HUES64 (cell line): ENCODE measurements at regions not wholly inside any gene's neighbourhood (a gene's known extent, or its start where the extent isn't known, plus 50 kb on each side); places are given as distances from the start of the nearest gene placed in this dataset.

Source experiments
- H3K27ac ChIP-seq: 2 replicates; pipeline ENCODE4 v1.7.0; 2013; ENCODE audit warnings: low read depth, low read length, inconsistent platforms
- H3K27me3 ChIP-seq: 2 replicates; pipeline ENCODE4 v1.6.1; 2013; ENCODE audit warnings: mild to moderate bottlenecking, low read length; ENCODE audit not compliant: insufficient read depth
- H3K36me3 ChIP-seq: 2 replicates; pipeline ENCODE4 v1.6.1; 2013; ENCODE audit warnings: mild to moderate bottlenecking, low read length; ENCODE audit not compliant: insufficient read depth
- H3K4me1 ChIP-seq: 2 replicates; pipeline ENCODE4 v1.6.1; 2013; ENCODE audit warnings: mild to moderate bottlenecking, low read length, moderate library complexity; ENCODE audit not compliant: insufficient read depth
- H3K4me3 ChIP-seq: 2 replicates; pipeline ENCODE4 v1.5.1; 2013; ENCODE audit warnings: mild to moderate bottlenecking, low read length, moderate library complexity
- H3K9ac ChIP-seq: 2 replicates; pipeline ENCODE4 v1.6.1; 2013; ENCODE audit warnings: mild to moderate bottlenecking, low read depth, low read length
- H3K9me3 ChIP-seq: 2 replicates; pipeline ENCODE4 v1.6.1; 2013; ENCODE audit warnings: low read depth, low read length; ENCODE audit not compliant: insufficient read depth
- WGBS: fragments of 150-250, 120-280 bp; methylation state at CpG from one replicate; pipeline ENCODE4 v1.1.7; 2013; ENCODE audit warnings: missing lambda C conversion rate; 5-methylcytosine and 5-hydroxymethylcytosine counted together

- Histone ChIP-seq H3K27ac (no peak overlapping the region), H3K27me3 (no peaks in the 10 kb centered on the region), H3K9ac (no peak overlapping the region), H3K4me1 (no peaks in the 10 kb centered on the region), H3K4me3 (no peak overlapping the region), H3K9me3 (no peaks in the 10 kb centered on the region), H3K36me3 (no peaks in the 10 kb centered on the region)
- 95% methylated on average over 7 of the region's 7 CpGs for WGBS
Measured at GRCh38 chr2:161032635-161033034, 127.6 kb upstream of the TANK start.

GRCh38 chr2:161033059-161033660, 127.1 kb upstream of the TANK start:
- no peaks in the 10 kb centered on the region for H3K4me1 ChIP-seq
- WGBS = 88% methylated on average over 2 of the region's 2 CpGs
- no peak overlapping the region for H3K27ac ChIP-seq
- no peak overlapping the region for H3K9ac ChIP-seq
- no peak overlapping the region for H3K4me3 ChIP-seq
- no peaks in the 10 kb centered on the region for H3K36me3 ChIP-seq
- no peaks in the 10 kb centered on the region for H3K9me3 ChIP-seq
- H3K27me3 ChIP-seq = no peaks in the 10 kb centered on the region

- Histone ChIP-seq H3K9me3 (no peaks in the 10 kb centered on the region), H3K27ac (no peak overlapping the region), H3K27me3 (no peaks in the 10 kb centered on the region), H3K9ac (no peak overlapping the region), H3K4me3 (no peak overlapping the region), H3K36me3 (no peaks in the 10 kb centered on the region), H3K4me1 (no peaks in the 10 kb centered on the region)
- WGBS = 85% methylated on average over 1 of the region's 1 CpG
Measured at GRCh38 chr2:161036926-161037325, 123.3 kb upstream of the TANK start.

GRCh38 chr2:161039071-161039470, 121.2 kb upstream of the TANK start:
- Histone ChIP-seq H3K9me3 (no peaks in the 10 kb centered on the region), H3K27ac (no peak overlapping the region), H3K4me3 (no peak overlapping the region), H3K9ac (no peak overlapping the region), H3K36me3 (no peaks in the 10 kb centered on the region), H3K4me1 (no peaks in the 10 kb centered on the region), H3K27me3 (no peaks in the 10 kb centered on the region)
- 91% methylated on average over 5 of the region's 5 CpGs for WGBS

- H3K9me3 ChIP-seq = no peaks in the 10 kb centered on the region
- H3K9ac ChIP-seq = no peak overlapping the region
- H3K4me1 ChIP-seq = no peaks in the 10 kb centered on the region
- 82% methylated on average over 2 of the region's 2 CpGs for WGBS
- H3K27ac ChIP-seq = no peak overlapping the region
- no peaks in the 10 kb centered on the region for H3K36me3 ChIP-seq
- no peaks in the 10 kb centered on the region for H3K27me3 ChIP-seq
- H3K4me3 ChIP-seq = no peak overlapping the region
Measured at GRCh38 chr2:161041356-161041755, 118.9 kb upstream of the TANK start.

GRCh38 chr2:161042990-161043625, 117.1 kb upstream of the TANK start:
- Histone ChIP-seq H3K36me3 (no peaks in the 10 kb centered on the region), H3K9me3 (no peaks in the 10 kb centered on the region), H3K4me3 (no peak overlapping the region), H3K4me1 (peaks cover 6% of the 10 kb centered on the region; the same call in 1 of the 2 replicates), H3K9ac (no peak overlapping the region), H3K27ac (no peak overlapping the region), H3K27me3 (no peaks in the 10 kb centered on the region)
- 94% methylated on average over 1 of the region's 2 CpGs for WGBS

GRCh38 chr2:161044095-161044865, 115.9 kb upstream of the TANK start:
- Histone ChIP-seq H3K9me3 (no peaks in the 10 kb centered on the region), H3K36me3 (no peaks in the 10 kb centered on the region), H3K9ac (no peak overlapping the region), H3K4me1 (peaks cover 18% of the 10 kb centered on the region; the same call in 1 of the 2 replicates), H3K4me3 (no peak overlapping the region), H3K27ac (no peak overlapping the region), H3K27me3 (no peaks in the 10 kb centered on the region)
- WGBS = 88% methylated on average over 4 of the region's 6 CpGs

GRCh38 chr2:161044921-161045320, 115.3 kb upstream of the TANK start:
- H3K4me1 ChIP-seq = peaks cover 23% of the 10 kb centered on the region; the same call in 1 of the 2 replicates
- no CpG with 5 or more reads among the region's 1 CpG for WGBS

GRCh38 chr2:161045726-161046125, 114.5 kb upstream of the TANK start:
- 100% methylated on average over 1 of the region's 1 CpG for WGBS
- Histone ChIP-seq H3K4me3 (no peak overlapping the region), H3K36me3 (no peaks in the 10 kb centered on the region), H3K9me3 (no peaks in the 10 kb centered on the region), H3K27me3 (no peaks in the 10 kb centered on the region), H3K27ac (no peak overlapping the region), H3K9ac (no peak overlapping the region), H3K4me1 (peaks cover 23% of the 10 kb centered on the region; the same call in 1 of the 2 replicates)

More at GRCh38 chr2:161044921-161045320, 115.3 kb upstream of the TANK start:
- Histone ChIP-seq H3K9me3 (no peaks in the 10 kb centered on the region), H3K4me3 (no peak overlapping the region), H3K9ac (no peak overlapping the region), H3K27me3 (no peaks in the 10 kb centered on the region), H3K27ac (no peak overlapping the region), H3K36me3 (no peaks in the 10 kb centered on the region)

- Histone ChIP-seq H3K36me3 (no peaks in the 10 kb centered on the region), H3K9ac (no peak overlapping the region), H3K27me3 (no peaks in the 10 kb centered on the region), H3K4me3 (no peak overlapping the region), H3K4me1 (peaks cover 23% of the 10 kb centered on the region; the same call in 1 of the 2 replicates), H3K9me3 (no peaks in the 10 kb centered on the region), H3K27ac (no peak overlapping the region)
- WGBS = 94% methylated on average over 2 of the region's 2 CpGs
Measured at GRCh38 chr2:161046876-161047275, 113.4 kb upstream of the TANK start.

- no peak overlapping the region for H3K4me3 ChIP-seq
- no peaks in the 10 kb centered on the region for H3K27me3 ChIP-seq
- no peak overlapping the region for H3K9ac ChIP-seq
- H3K36me3 ChIP-seq = no peaks in the 10 kb centered on the region
- H3K4me1 ChIP-seq = peaks cover 23% of the 10 kb centered on the region; the same call in 1 of the 2 replicates
- 46% methylated on average over 3 of the region's 3 CpGs for WGBS
- H3K27ac ChIP-seq = no peak overlapping the region
- no peaks in the 10 kb centered on the region for H3K9me3 ChIP-seq
Measured at GRCh38 chr2:161048317-161048716, 111.9 kb upstream of the TANK start.
